ENCODE measurements at regions not wholly inside any gene's neighbourhood (a gene's known extent, or its start where the extent isn't known, plus 50 kb on each side); places are given as distances from the start of the nearest gene placed in this dataset.

DNA sequence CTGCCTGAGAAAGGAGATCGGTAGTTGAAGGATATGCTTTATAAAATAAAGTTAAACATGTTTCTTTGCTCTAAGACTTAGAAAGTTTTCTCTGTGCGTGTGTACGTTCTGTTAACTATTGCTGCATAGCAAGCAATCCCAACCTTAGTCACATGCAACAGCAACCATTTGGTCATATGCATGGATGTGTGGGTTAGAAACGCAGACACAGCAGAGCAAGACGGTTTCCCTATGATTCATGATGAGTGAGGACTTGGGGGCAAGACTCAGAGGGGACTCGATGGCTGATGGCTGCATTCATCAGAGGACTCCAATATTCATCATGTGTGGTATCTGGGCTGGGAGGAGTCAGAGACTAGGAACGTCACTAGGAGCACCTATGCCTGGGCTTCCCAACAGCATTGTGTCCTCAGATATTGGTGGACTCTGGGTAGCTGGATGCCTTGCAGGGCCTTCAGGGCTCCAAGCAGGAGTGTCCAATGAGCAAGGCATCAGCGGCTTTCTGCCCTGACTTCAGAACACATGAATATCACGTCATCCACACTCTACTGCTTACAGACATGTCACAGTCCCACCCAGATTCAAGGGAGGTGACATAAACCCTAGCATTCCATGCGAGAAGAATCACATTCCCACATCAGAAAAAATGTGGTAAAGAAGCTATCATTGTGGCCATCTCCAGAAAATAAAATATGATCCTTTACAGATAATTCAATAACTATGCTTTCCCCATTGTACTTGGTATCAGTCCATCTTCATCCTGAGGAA lies 731.2 kb downstream of the TNS3 start:
- Mint-ChIP-seq H3K9me3 (no peaks in the 10 kb centered on the region), H3K4me1 (no peaks in the 10 kb centered on the region), H3K36me3 (no peaks in the 10 kb centered on the region), H3K27me3 (ENCODE audit: low read depth) (no peaks in the 10 kb centered on the region), H3K4me3 (no peak overlapping the region), H3K27ac (no peak overlapping the region)
- DNase-seq (ENCODE audit: low spot score), result no peak
- POLR2A ChIA-PET, result no interaction called here
- CTCF ChIA-PET, result no interaction called here
- no peak for ATAC-seq
- TF ChIP-seq, protein P1, sequence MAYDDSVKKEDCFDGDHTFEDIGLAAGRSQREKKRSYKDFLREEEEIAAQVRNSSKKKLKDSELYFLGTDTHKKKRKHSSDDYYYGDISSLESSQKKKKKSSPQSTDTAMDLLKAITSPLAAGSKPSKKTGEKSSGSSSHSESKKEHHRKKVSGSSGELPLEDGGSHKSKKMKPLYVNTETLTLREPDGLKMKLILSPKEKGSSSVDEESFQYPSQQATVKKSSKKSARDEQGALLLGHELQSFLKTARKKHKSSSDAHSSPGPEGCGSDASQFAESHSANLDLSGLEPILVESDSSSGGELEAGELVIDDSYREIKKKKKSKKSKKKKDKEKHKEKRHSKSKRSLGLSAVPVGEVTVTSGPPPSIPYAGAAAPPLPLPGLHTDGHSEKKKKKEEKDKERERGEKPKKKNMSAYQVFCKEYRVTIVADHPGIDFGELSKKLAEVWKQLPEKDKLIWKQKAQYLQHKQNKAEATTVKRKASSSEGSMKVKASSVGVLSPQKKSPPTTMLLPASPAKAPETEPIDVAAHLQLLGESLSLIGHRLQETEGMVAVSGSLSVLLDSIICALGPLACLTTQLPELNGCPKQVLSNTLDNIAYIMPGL (CRISPR knock-in tag; IDR thresholded peaks at IDR 0.05), result no peak
- no peak for TF ChIP-seq FOXP1 (CRISPR knock-in tag; IDR thresholded peaks at IDR 0.05; ENCODE audit: borderline replicate concordance)

DNA sequence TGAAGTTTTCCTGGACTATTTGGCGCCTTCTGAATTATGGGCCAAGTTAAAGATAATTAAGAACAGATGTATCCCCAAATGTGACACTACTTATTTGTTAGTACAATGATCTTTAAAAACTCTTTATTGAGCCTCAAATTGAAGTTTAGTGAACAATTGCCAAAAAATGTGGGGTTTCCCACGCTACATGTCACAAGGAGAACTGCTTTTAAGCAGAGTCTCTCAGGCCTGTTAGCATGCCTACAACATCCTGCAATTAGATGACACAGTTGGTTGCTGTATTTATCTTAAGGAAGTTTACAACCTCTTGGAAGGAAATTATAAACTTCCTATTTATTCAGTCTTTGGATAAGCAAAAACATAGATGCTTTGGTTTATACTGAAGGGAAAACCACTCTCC lies 733.0 kb downstream of the TNS3 start:
- ChIA-PET CTCF (no interaction called here), POLR2A (no interaction called here)
- H3K4me3 Mint-ChIP-seq, result no peak overlapping the region
- ATAC-seq (no peak), DNase-seq (ENCODE audit: low spot score) (no peak)
- no peaks in the 10 kb centered on the region for H3K36me3 Mint-ChIP-seq
- no peaks in the 10 kb centered on the region for H3K9me3 Mint-ChIP-seq
- TF ChIP-seq ELF4 (CRISPR knock-in tag; IDR thresholded peaks at IDR 0.05; ENCODE audit: low read depth) (no peak), ZNF138 (CRISPR knock-in tag; conservative IDR thresholded peaks at IDR 0.05) (no peak), FOXP1 (CRISPR knock-in tag; IDR thresholded peaks at IDR 0.05; ENCODE audit: borderline replicate concordance) (no peak)
- H3K27ac Mint-ChIP-seq, result no peak overlapping the region
- H3K4me1 Mint-ChIP-seq, result no peaks in the 10 kb centered on the region
- no peaks in the 10 kb centered on the region for H3K27me3 Mint-ChIP-seq (ENCODE audit: low read depth)

DNA sequence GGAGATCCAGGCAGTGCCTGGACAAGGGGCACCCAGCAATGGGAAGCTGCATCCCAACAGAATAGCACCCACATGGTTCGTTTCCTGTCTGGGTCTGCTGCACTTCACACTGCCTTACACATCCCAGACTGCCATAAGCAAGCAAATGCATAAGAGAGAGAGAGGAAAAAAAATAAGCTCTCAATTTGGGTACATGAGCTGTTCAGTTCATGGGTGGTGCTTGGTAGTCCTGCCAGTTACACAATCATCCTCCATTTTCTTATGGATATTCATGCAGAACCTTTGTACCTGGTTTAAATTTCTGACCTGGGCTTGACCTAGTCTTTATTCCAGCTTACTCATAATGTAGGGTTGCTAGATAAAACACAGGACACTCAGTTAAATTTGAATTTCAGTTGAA lies 733.6 kb downstream of the TNS3 start:
- H3K4me3 Mint-ChIP-seq, result no peak overlapping the region
- no peak overlapping the region for H3K27ac Mint-ChIP-seq
- DNase-seq (ENCODE audit: low spot score) (no peak), ATAC-seq (no peak)
- ChIA-PET POLR2A (no interaction called here), CTCF (no interaction called here)
- no peak for TF ChIP-seq CBFB (CRISPR knock-in tag; IDR thresholded peaks at IDR 0.05; ENCODE audit: low read depth)
- TF ChIP-seq, protein P2, sequence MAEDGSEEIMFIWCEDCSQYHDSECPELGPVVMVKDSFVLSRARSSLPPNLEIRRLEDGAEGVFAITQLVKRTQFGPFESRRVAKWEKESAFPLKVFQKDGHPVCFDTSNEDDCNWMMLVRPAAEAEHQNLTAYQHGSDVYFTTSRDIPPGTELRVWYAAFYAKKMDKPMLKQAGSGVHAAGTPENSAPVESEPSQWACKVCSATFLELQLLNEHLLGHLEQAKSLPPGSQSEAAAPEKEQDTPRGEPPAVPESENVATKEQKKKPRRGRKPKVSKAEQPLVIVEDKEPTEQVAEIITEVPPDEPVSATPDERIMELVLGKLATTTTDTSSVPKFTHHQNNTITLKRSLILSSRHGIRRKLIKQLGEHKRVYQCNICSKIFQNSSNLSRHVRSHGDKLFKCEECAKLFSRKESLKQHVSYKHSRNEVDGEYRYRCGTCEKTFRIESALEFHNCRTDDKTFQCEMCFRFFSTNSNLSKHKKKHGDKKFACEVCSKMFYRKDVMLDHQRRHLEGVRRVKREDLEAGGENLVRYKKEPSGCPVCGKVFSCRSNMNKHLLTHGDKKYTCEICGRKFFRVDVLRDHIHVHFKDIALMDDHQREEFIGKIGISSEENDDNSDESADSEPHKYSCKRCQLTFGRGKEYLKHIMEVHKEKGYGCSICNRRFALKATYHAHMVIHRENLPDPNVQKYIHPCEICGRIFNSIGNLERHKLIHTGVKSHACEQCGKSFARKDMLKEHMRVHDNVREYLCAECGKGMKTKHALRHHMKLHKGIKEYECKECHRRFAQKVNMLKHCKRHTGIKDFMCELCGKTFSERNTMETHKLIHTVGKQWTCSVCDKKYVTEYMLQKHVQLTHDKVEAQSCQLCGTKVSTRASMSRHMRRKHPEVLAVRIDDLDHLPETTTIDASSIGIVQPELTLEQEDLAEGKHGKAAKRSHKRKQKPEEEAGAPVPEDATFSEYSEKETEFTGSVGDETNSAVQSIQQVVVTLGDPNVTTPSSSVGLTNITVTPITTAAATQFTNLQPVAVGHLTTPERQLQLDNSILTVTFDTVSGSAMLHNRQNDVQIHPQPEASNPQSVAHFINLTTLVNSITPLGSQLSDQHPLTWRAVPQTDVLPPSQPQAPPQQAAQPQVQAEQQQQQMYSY (CRISPR knock-in tag; IDR thresholded peaks at IDR 0.05), result no peak
- no peak for TF ChIP-seq NR2C2 (CRISPR knock-in tag; IDR thresholded peaks at IDR 0.05)
- TF ChIP-seq, protein P3, sequence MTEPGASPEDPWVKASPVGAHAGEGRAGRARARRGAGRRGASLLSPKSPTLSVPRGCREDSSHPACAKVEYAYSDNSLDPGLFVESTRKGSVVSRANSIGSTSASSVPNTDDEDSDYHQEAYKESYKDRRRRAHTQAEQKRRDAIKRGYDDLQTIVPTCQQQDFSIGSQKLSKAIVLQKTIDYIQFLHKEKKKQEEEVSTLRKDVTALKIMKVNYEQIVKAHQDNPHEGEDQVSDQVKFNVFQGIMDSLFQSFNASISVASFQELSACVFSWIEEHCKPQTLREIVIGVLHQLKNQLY (CRISPR knock-in tag; IDR thresholded peaks at IDR 0.05), result no peak
- TF ChIP-seq, protein P4, sequence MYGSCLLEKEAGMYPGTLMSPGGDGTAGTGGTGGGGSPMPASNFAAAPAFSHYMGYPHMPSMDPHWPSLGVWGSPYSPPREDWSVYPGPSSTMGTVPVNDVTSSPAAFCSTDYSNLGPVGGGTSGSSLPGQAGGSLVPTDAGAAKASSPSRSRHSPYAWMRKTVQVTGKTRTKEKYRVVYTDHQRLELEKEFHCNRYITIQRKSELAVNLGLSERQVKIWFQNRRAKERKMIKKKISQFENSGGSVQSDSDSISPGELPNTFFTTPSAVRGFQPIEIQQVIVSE (CRISPR knock-in tag; IDR thresholded peaks at IDR 0.05; ENCODE audit: borderline replicate concordance), result no peak
- TF ChIP-seq TEAD4 (CRISPR knock-in tag; IDR thresholded peaks at IDR 0.05), result no peak
- no peak for TF ChIP-seq SP1 (CRISPR knock-in tag; conservative IDR thresholded peaks at IDR 0.05)
- no peak for TF ChIP-seq ZNF232 (CRISPR knock-in tag; IDR thresholded peaks at IDR 0.05)
- no peak for TF ChIP-seq SMAD3 (CRISPR knock-in tag; IDR thresholded peaks at IDR 0.05; ENCODE audit: borderline replicate concordance)
- TF ChIP-seq JUN (CRISPR knock-in tag; IDR thresholded peaks at IDR 0.05), result no peak
- TF ChIP-seq, protein P5, sequence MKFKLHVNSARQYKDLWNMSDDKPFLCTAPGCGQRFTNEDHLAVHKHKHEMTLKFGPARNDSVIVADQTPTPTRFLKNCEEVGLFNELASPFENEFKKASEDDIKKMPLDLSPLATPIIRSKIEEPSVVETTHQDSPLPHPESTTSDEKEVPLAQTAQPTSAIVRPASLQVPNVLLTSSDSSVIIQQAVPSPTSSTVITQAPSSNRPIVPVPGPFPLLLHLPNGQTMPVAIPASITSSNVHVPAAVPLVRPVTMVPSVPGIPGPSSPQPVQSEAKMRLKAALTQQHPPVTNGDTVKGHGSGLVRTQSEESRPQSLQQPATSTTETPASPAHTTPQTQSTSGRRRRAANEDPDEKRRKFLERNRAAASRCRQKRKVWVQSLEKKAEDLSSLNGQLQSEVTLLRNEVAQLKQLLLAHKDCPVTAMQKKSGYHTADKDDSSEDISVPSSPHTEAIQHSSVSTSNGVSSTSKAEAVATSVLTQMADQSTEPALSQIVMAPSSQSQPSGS (CRISPR knock-in tag; IDR thresholded peaks at IDR 0.05; ENCODE audit: borderline replicate concordance, low read depth), result no peak
- TF ChIP-seq RELA (CRISPR knock-in tag; IDR thresholded peaks at IDR 0.05; ENCODE audit: borderline replicate concordance), result no peak
- TF ChIP-seq ZNF121 (CRISPR knock-in tag; IDR thresholded peaks at IDR 0.05), result no peak
- TF ChIP-seq ZNF396 (CRISPR knock-in tag; IDR thresholded peaks at IDR 0.05; ENCODE audit: borderline replicate concordance), result no peak
- no peaks in the 10 kb centered on the region for H3K27me3 Mint-ChIP-seq (ENCODE audit: low read depth)
- H3K9me3 Mint-ChIP-seq, result no peaks in the 10 kb centered on the region
- no peaks in the 10 kb centered on the region for H3K4me1 Mint-ChIP-seq
- no peaks in the 10 kb centered on the region for H3K36me3 Mint-ChIP-seq
